Brain microvascular endothelial cell (primary cell): ENCODE measurements at regions not wholly inside any gene's neighbourhood (a gene's known extent, or its start where the extent isn't known, plus 50 kb on each side); places are given as distances from the start of the nearest gene placed in this dataset.
"Not testable (repeated sequence)": the region's sequence is repeated elsewhere in the genome, so short reads cannot be mapped to it uniquely, and the experiment has no call there.

Source experiments
- DNase-seq: peaks from one replicate; pipeline ENCODE4 v3.0.0-alpha.2; 2020
- H3K27ac ChIP-seq: fragments of 250-450 bp; sonication (Bioruptor Pico); 2 replicates; pipeline ENCODE4 v1.5.1; 2020; ENCODE audit warnings: mild to moderate bottlenecking, moderate library complexity
- H3K27me3 ChIP-seq: fragments of 250-450 bp; sonication (Bioruptor Pico); replicated peaks from 2 replicates; pipeline ENCODE4 v1.5.1; 2020; ENCODE audit warnings: mild to moderate bottlenecking
- H3K36me3 ChIP-seq: fragments of 250-450 bp; sonication (Bioruptor Pico); replicated peaks from 2 replicates; pipeline ENCODE4 v1.5.1; 2020; ENCODE audit warnings: mild to moderate bottlenecking
- H3K4me3 ChIP-seq: 2 replicates; pipeline ENCODE4 v1.5.1; 2011; ENCODE audit warnings: low read depth, mild to moderate bottlenecking, control low read depth, low read length, moderate library complexity
- CTCF ChIP-seq: IDR thresholded peaks from 2 replicates; pipeline ENCODE4 v1.5.1; 2011; ENCODE audit warnings: low read depth, mild to moderate bottlenecking, moderate library complexity, low read length, control low read depth, inconsistent platforms; ENCODE audit errors: missing control alignments
- in situ Hi-C: cut with HindIII; loops from 2 replicates; pipeline ENCODE4 v1.10.0; 2017; ENCODE audit warnings: low sequenced_read_pairs, low pct_ligation_motif_present

GRCh38 chr2:184141866-184142265 lies 456.5 kb upstream of the ZNF804A start:
- in situ Hi-C loops = no loop called here
- no peaks in the 10 kb centered on the region for H3K27me3 ChIP-seq
- no peak overlapping the region for H3K27ac ChIP-seq
- H3K4me3 ChIP-seq = no peak overlapping the region
- H3K36me3 ChIP-seq = no peaks in the 10 kb centered on the region
- DNase-seq = no peak
- no peak for TF ChIP-seq CTCF

- in situ Hi-C loops = no loop called here
Measured at GRCh38 chr2:184154438-184154837, 443.9 kb upstream of the ZNF804A start.

GRCh38 chr2:184155791-184156190 lies 442.5 kb upstream of the ZNF804A start:
- no peaks in the 10 kb centered on the region for H3K27me3 ChIP-seq
- H3K27ac ChIP-seq = no peak overlapping the region
- no peaks in the 10 kb centered on the region for H3K36me3 ChIP-seq
- DNase-seq = no peak
- no peak for TF ChIP-seq CTCF
- no peak overlapping the region for H3K4me3 ChIP-seq
- in situ Hi-C loops = no loop called here

More at GRCh38 chr2:184154438-184154837, 443.9 kb upstream of the ZNF804A start:
- DNase-seq = no peak
- TF ChIP-seq CTCF = no peak
- Histone ChIP-seq H3K4me3 (no peak overlapping the region), H3K27ac (no peak overlapping the region), H3K36me3 (no peaks in the 10 kb centered on the region), H3K27me3 (no peaks in the 10 kb centered on the region)

GRCh38 chr2:184157141-184157540 lies 441.2 kb upstream of the ZNF804A start:
- Histone ChIP-seq H3K27me3 (no peaks in the 10 kb centered on the region), H3K4me3 (no peak overlapping the region), H3K36me3 (no peaks in the 10 kb centered on the region), H3K27ac (no peak overlapping the region)
- TF ChIP-seq CTCF = no peak
- in situ Hi-C loops = no loop called here
- DNase-seq = no peak

- Histone ChIP-seq H3K36me3 (no peaks in the 10 kb centered on the region), H3K27me3 (no peaks in the 10 kb centered on the region), H3K4me3 (no peak overlapping the region), H3K27ac (no peak overlapping the region)
- no peak for TF ChIP-seq CTCF
- in situ Hi-C loops = no loop called here
- no peak for DNase-seq
Measured at GRCh38 chr2:184162426-184162825, 435.9 kb upstream of the ZNF804A start.

- in situ Hi-C loops, H3K27me3 ChIP-seq: not testable (repeated sequence)
Measured at GRCh38 chr2:184168823-184169222, 429.5 kb upstream of the ZNF804A start.

GRCh38 chr2:184169366-184169765 lies 429.0 kb upstream of the ZNF804A start:
- no peak overlapping the region for H3K4me3 ChIP-seq
- DNase-seq = no peak
- TF ChIP-seq CTCF = no peak
- H3K27ac ChIP-seq = no peak overlapping the region
- in situ Hi-C loops = no loop called here
- no peaks in the 10 kb centered on the region for H3K27me3 ChIP-seq
- no peaks in the 10 kb centered on the region for H3K36me3 ChIP-seq

More at GRCh38 chr2:184168823-184169222, 429.5 kb upstream of the ZNF804A start:
- not testable (repeated sequence) for DNase-seq, H3K27ac ChIP-seq, H3K4me3 ChIP-seq, H3K36me3 ChIP-seq
